DND-41 (cell line): ENCODE measurements at regions not wholly inside any gene's neighbourhood (a gene's known extent, or its start where the extent isn't known, plus 50 kb on each side); places are given as distances from the start of the nearest gene placed in this dataset.

Experiments used
- CTCF ChIP-seq: IDR thresholded peaks from 2 replicates; pipeline ENCODE4 v1.5.1; 2012; ENCODE audit warnings: borderline replicate concordance, low read length, moderate library complexity, mild to moderate bottlenecking; ENCODE audit not compliant: poor library complexity, severe bottlenecking; ENCODE audit errors: extremely low read depth
- EZH2 ChIP-seq: IDR thresholded peaks from 3 replicates; pipeline ENCODE4 v1.6.1; 2012; ENCODE audit warnings: borderline replicate concordance, low read depth, mild to moderate bottlenecking, moderate library complexity, low read length, inconsistent platforms; ENCODE audit not compliant: severe bottlenecking

- no peak for TF ChIP-seq CTCF
- TF ChIP-seq EZH2, result no peak
Observed at GRCh38 chr10:63896992-63897391, 375.8 kb downstream of the REEP3 start.
